Muscle of leg (tissue), 3 donors: ENCODE measurements at regions not wholly inside any gene's neighbourhood (a gene's known extent, or its start where the extent isn't known, plus 50 kb on each side); places are given as distances from the start of the nearest gene placed in this dataset.
"Not testable (repeated sequence)": the region's sequence is repeated elsewhere in the genome, so short reads cannot be mapped to it uniquely, and the experiment has no call there.

Source experiments
- DNase-seq: peaks from one replicate; pipeline ENCODE4 v3.0.0; 2013
- H3K27ac ChIP-seq: one replicate; pipeline ENCODE4 v1.5.1; 2013; ENCODE audit warnings: mild to moderate bottlenecking, low read length, control low read depth
- H3K27me3 ChIP-seq: one replicate; pipeline ENCODE4 v1.6.1; 2013; ENCODE audit warnings: low read length; ENCODE audit not compliant: control insufficient read depth, insufficient read depth
- H3K36me3 ChIP-seq: one replicate; pipeline ENCODE4 v1.6.1; 2013; ENCODE audit warnings: low read length; ENCODE audit not compliant: control insufficient read depth, insufficient read depth
- H3K4me1 ChIP-seq: one replicate; pipeline ENCODE4 v1.6.1; 2013; ENCODE audit warnings: low read length; ENCODE audit not compliant: control insufficient read depth, insufficient read depth
- H3K4me3 ChIP-seq: one replicate; pipeline ENCODE4 v1.5.1; 2013; ENCODE audit warnings: low read length, control low read depth
- H3K9me3 ChIP-seq: replicated peaks from 2 replicates; pipeline ENCODE4 v1.6.1; 2013; ENCODE audit warnings: low read depth, low read length; ENCODE audit not compliant: control insufficient read depth
- WGBS: methylation state at CpG from one replicate; pipeline ENCODE4 v1.1.5; 2013; ENCODE audit warnings: missing lambda C conversion rate; ENCODE audit not compliant: insufficient coverage; 5-methylcytosine and 5-hydroxymethylcytosine counted together

DNA sequence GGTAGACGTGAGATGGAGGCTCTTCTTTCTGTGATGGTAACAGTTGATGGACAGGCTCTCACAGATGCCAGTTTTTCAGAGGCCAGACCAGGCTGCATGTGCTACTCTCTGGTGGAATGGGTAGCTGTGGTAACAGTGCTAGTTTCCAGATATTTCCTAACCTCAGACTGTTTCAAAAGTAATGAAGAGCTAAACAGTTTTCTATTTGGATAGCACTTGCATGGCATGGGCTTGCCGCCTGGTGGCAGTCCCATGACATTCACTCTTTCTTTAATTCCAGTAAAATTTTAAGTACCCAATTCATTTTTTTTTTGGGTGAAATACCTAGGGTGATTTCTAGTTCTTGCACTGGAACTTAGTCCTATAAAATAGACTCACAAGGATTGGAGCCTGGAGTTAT, 220.2 kb upstream of the MAD2L1 start:
- Histone ChIP-seq H3K4me3 (no peak overlapping the region), H3K27me3 (no peaks in the 10 kb centered on the region), H3K36me3 (no peaks in the 10 kb centered on the region), H3K4me1 (no peaks in the 10 kb centered on the region), H3K9me3 (no peaks in the 10 kb centered on the region), H3K27ac (no peak overlapping the region)
- no CpG with 5 or more reads among the region's 2 CpGs for WGBS
- DNase-seq = no peak

DNA sequence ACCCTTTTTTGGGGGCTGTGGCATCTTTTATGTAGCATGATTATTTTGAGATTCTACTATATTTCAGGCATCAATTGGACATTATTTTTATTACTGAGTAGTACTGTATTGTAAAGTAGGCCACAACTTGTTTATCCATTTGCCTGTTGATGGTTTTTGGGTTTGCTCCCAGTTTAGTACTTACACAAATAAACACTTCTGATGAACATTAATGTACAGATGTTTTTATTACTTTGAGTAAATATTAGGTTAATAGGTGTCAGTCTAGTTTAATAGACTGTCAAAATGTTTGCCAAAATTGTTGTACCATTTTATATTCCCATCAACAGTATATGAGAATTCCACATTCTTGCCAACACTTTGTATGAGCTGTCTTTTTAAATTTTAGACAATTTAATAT, 214.9 kb upstream of the MAD2L1 start:
- Histone ChIP-seq H3K9me3 (no peaks in the 10 kb centered on the region), H3K27ac (no peak overlapping the region), H3K4me1 (no peaks in the 10 kb centered on the region), H3K4me3 (no peak overlapping the region), H3K36me3 (no peaks in the 10 kb centered on the region), H3K27me3 (no peaks in the 10 kb centered on the region)
- DNase-seq = no peak

DNA sequence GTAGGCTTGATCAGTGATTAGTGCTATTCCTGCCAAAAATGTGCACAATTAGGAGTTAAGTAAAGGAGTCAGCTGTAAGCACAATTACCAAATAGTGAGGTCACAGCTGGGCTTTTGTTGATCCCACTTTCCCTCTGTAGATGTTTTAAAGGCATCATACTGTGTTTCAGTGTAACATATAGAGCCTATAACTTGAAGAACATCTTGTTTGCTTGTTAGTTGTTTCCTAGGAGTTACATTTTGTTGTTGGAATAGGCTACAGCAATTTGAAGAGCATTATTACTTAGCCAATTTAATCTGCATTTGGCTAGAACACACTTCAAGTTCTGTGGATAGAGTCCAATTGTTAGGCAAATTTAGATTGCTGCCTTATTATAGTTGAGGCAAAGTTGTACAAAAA, 210.7 kb upstream of the MAD2L1 start:
- H3K9me3 ChIP-seq = no peaks in the 10 kb centered on the region
- no peaks in the 10 kb centered on the region for H3K27me3 ChIP-seq
- DNase-seq = peak; percentile 8
- no peak overlapping the region for H3K27ac ChIP-seq
- no peaks in the 10 kb centered on the region for H3K4me1 ChIP-seq
- H3K4me3 ChIP-seq = no peak overlapping the region
- H3K36me3 ChIP-seq = no peaks in the 10 kb centered on the region

DNA sequence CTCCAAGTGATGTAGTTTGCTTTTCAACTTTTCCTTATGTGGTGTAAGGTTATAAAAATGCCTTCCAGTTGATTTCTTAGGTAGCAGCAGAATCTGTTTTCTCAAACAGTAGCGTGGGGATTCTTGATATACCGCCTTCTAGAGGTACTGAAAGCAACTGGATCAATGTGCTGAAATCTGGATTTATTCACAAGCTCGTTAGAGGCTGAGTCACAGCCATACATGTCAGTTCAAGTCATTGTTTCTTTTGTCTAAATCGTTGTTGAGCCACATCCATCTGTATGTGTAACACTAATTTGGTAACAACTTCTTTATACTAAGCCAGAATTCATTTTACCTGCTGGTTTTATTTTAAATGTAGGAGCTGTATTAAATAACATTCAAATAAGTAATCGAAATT, 200.0 kb upstream of the MAD2L1 start:
- H3K4me3 ChIP-seq = no peak overlapping the region
- 49% methylated on average over 3 of the region's 5 CpGs for WGBS
- no peaks in the 10 kb centered on the region for H3K27me3 ChIP-seq
- DNase-seq = no peak
- H3K36me3 ChIP-seq = no peaks in the 10 kb centered on the region
- H3K4me1 ChIP-seq = no peaks in the 10 kb centered on the region
- H3K27ac ChIP-seq = no peak overlapping the region
- H3K9me3 ChIP-seq = no peaks in the 10 kb centered on the region

DNA sequence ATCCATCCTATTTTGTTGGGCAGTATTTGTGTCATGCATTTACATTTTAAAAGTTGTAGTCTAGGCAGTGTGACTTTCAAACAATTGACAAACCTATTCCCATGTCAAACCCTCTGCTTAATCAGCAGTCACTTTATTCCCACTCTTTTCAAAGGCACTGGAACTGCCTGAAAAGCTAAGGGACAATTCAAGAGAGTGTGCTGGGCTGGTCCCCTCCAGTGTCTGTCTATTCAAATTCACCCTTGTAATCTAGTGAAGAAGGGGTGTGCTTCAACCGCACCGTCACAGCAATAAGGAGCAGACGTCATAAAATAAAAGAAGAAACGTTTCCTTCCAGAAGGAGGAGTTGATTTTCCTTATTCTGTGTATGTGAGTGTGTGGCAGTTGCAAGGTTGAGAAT, 197.0 kb upstream of the MAD2L1 start:
- Histone ChIP-seq H3K27me3 (no peaks in the 10 kb centered on the region), H3K27ac (no peak overlapping the region), H3K9me3 (no peaks in the 10 kb centered on the region), H3K4me3 (no peak overlapping the region), H3K36me3 (no peaks in the 10 kb centered on the region), H3K4me1 (no peaks in the 10 kb centered on the region)
- no peak for DNase-seq
- no CpG with 5 or more reads among the region's 4 CpGs for WGBS

DNA sequence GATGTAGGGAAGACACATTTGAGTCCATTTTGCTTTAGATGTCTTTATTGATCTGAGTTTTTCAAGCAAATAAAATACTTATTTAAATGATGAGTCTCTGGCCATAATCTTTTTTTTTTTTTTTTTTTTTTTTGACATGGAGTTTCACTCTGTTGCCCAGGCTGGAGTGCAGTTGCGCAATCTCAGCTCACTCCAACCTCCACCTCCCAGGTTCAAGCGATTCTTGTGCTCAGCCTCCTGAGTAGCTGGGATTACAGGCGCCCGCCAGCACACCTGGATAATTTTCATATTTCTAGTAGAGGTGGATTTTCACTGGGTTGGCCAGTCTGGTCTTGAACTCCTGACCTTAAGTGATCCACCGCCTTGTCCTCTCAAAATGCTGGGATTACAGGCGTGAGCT, 194.5 kb upstream of the MAD2L1 start:
- Histone ChIP-seq H3K4me3 (no peak overlapping the region), H3K9me3 (no peaks in the 10 kb centered on the region), H3K27me3 (no peaks in the 10 kb centered on the region), H3K36me3 (no peaks in the 10 kb centered on the region), H3K27ac (no peak overlapping the region), H3K4me1 (no peaks in the 10 kb centered on the region)
- DNase-seq = no peak
- WGBS = 95% methylated on average over 2 of the region's 6 CpGs

DNA sequence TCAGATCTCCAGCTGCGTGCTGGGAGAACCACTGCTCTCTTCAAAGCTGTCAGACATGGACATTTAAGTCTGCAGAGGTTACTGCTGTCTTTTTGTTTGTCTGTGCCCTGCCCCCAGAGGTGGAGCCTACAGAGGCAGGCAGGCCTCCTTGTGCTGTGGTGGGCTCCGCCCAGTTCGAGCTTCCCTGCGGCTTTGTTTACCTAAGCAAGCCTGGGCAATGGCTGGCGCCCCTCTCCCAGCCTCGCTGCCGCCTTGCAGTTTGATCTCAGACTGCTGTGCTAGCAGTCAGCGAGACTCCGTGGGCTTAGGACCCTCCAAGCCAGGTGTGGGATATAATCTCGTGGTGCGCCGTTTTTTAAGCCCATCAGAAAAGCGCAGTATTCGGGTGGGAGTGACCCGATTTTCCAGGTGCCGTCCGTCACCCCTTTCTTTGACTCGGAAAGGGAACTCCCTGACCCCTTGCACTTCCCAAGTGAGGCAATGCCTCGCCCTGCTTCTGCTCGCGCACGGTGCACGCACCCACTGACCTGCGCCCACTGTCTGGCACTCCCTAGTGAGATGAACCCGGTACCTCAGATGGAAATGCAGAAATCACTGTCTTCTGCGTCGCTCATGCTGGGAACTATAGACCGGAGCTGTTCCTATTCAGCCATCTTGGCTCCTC, 189.6 kb upstream of the MAD2L1 start:
- not testable (repeated sequence) for H3K4me3 ChIP-seq, H3K9me3 ChIP-seq, H3K4me1 ChIP-seq, H3K27me3 ChIP-seq, H3K27ac ChIP-seq, DNase-seq, H3K36me3 ChIP-seq
- 80% methylated on average over 5 of the region's 28 CpGs for WGBS

DNA sequence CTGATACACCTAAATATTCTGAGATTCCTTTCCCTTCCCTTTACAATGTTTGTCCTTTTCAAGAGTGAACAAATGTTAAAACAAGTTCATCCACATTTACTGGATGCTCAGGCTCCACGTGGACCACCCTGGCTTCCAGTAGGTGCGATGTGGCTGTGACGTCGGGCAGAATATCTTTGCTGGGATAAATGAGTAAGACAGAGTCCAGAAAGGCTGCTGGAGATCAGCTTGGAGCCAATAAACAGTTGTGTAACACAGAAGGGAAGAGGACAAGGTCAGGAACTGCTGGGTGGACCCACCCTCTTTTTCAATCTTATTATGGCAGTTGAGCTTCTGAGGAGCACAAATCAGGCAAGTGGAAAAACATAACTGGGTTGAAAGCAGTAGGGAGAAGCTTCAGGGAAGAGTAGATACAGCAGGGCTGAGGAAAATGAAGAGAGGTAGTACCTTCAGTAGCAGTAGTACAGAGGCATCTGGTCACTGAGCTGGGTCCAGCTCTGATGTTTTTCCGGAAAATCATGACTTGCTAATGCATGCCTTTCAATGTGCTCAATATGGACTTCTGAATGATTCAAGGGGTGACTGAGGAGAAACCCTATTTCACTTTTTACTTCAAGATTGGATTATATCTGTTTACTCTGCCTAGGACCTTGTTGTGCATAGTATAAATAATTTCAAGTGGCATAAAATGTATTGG, 171.8 kb upstream of the MAD2L1 start:
- H3K36me3 ChIP-seq = no peaks in the 10 kb centered on the region
- H3K27me3 ChIP-seq = no peaks in the 10 kb centered on the region
- 84% methylated on average over 4 of the region's 5 CpGs for WGBS
- no peaks in the 10 kb centered on the region for H3K4me1 ChIP-seq
- H3K27ac ChIP-seq = no peak overlapping the region
- no peak overlapping the region for H3K4me3 ChIP-seq
- no peaks in the 10 kb centered on the region for H3K9me3 ChIP-seq
- DNase-seq = no peak

DNA sequence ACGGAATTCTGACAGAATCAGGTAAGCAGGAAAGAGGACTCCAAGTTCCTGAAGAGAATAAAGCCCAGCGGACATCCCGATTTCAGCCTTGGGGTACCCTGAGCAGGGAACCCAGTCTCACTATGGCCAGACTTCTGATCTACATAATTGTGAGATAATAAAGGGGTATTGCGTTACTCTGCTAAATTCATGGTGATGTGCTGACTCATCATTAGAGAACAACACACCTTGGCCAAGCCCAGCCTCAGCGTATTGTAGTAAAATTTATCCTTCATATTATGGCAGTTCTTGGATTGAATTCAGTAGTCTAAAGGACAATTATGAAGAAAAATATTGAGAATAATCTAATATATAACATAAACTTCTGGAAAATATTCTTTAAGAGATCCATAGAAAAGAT, 170.2 kb upstream of the MAD2L1 start:
- DNase-seq = no peak
- no peaks in the 10 kb centered on the region for H3K9me3 ChIP-seq
- no peaks in the 10 kb centered on the region for H3K4me1 ChIP-seq
- H3K36me3 ChIP-seq = no peaks in the 10 kb centered on the region
- H3K27me3 ChIP-seq = no peaks in the 10 kb centered on the region
- no peak overlapping the region for H3K27ac ChIP-seq
- 80% methylated on average over 1 of the region's 5 CpGs for WGBS
- H3K4me3 ChIP-seq = no peak overlapping the region

DNA sequence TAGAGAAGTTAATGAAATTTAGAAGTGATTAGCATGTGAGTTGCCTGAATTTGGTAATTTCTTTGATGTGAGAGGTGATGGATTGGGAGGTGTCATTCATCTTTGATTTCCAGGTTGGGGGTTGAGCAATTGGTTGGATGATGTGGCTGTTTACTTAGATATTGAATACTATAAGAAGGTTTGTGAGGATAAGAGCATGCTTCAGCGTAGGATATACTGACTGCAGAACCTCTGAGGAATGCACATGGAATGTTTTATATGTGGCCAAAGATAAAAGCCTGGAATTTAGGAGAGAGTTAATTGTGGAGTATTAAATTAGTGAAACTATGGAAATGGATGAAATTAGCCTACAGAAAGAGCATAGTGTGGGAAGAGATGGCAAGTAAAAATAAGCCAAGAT, 165.4 kb upstream of the MAD2L1 start:
- Histone ChIP-seq H3K27me3 (no peaks in the 10 kb centered on the region), H3K4me3 (no peak overlapping the region), H3K27ac (no peak overlapping the region), H3K4me1 (no peaks in the 10 kb centered on the region), H3K36me3 (no peaks in the 10 kb centered on the region), H3K9me3 (no peaks in the 10 kb centered on the region)
- DNase-seq = no peak
- 0% methylated on average over 1 of the region's 1 CpG for WGBS

DNA sequence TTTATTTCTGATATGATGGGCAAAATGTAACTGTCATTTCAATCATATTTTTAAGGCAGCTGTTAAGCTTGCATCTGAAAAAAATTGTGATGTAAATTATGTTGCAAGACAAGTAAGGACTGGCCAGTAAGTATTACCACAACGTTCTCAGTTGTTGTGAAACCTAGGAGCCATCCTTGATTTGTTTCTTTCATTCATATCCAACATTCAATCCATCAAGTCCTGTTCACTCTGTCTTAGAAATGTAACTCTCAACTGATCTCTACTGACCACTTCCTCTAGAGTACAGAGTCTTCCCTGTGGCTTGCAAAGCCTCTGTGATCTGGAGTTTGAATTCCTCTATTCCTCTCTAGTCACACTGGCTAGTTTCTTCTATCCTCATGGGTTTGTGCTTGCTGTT, 161.4 kb upstream of the MAD2L1 start:
- H3K4me3 ChIP-seq = no peak overlapping the region
- no peaks in the 10 kb centered on the region for H3K4me1 ChIP-seq
- H3K9me3 ChIP-seq = no peaks in the 10 kb centered on the region
- no peaks in the 10 kb centered on the region for H3K27me3 ChIP-seq
- H3K27ac ChIP-seq = no peak overlapping the region
- 0% methylated on average over 1 of the region's 1 CpG for WGBS
- H3K36me3 ChIP-seq = no peaks in the 10 kb centered on the region
- DNase-seq = no peak
